SJCRH30 (cell line): ENCODE measurements at regions not wholly inside any gene's neighbourhood (a gene's known extent, or its start where the extent isn't known, plus 50 kb on each side); places are given as distances from the start of the nearest gene placed in this dataset.
"Not testable (repeated sequence)": the region's sequence is repeated elsewhere in the genome, so short reads cannot be mapped to it uniquely, and the experiment has no call there.

Experiments
- DNase-seq, 2 experiments: peaks; one replicate each; pipeline ENCODE4 v3.0.0-alpha.2; 2015 to 2020
- H3K27ac ChIP-seq: fragments of 250-450 bp; sonication (Bioruptor Pico); 2 replicates; pipeline ENCODE4 v1.5.1; 2020; ENCODE audit warnings: mild to moderate bottlenecking, moderate library complexity
- H3K27me3 ChIP-seq: fragments of 250-450 bp; sonication (Bioruptor Pico); 2 replicates; pipeline ENCODE4 v1.5.1; 2020; ENCODE audit warnings: mild to moderate bottlenecking, moderate library complexity
- H3K36me3 ChIP-seq: fragments of 250-450 bp; sonication (Bioruptor Pico); 2 replicates; pipeline ENCODE4 v1.5.1; 2020; ENCODE audit warnings: mild to moderate bottlenecking, moderate library complexity
- H3K4me1 ChIP-seq: fragments of 250-450 bp; sonication (Bioruptor Pico); 2 replicates; pipeline ENCODE4 v1.5.1; 2020; ENCODE audit warnings: mild to moderate bottlenecking, moderate library complexity
- H3K4me3 ChIP-seq: fragments of 250-450 bp; sonication (Bioruptor Pico); 2 replicates; pipeline ENCODE4 v1.5.1; 2020; ENCODE audit warnings: mild to moderate bottlenecking, moderate library complexity
- H3K9me3 ChIP-seq: fragments of 250-450 bp; sonication (Bioruptor Pico); replicated peaks from 2 replicates; pipeline ENCODE4 v1.5.1; 2020; ENCODE audit warnings: mild to moderate bottlenecking, moderate library complexity

DNA sequence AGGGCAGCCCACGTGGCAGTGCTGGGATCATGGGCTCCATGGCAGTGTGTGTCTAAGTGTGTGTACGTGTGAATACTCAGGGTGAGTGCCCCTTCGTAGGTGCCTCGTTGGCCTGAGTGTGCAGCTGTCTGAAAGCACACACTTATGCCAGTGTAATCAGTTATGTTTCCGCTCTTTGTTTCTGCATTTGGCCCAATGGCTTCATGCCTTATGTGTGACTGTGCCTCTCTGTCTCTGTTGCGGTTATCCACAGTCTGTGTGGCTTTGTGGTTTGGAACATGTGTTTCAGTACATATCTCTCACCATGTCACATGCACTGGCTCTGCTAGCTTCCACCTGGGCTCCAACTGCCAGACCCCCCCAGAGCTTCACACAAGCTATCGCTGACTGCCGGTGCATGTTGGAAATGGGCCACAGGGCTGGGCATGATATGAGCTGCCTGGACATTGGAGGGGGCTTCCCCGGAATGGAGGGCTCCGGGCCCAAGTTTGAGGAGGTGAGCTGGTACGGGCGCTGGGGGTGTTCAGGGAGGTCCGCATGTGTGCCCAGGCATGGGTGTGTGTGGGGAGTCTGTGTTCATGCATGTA lies 70.3 kb upstream of the TINAGL1 start:
- no peaks in the 10 kb centered on the region for H3K9me3 ChIP-seq
- H3K4me3 ChIP-seq = no peak overlapping the region
- DNase-seq = peak; percentile 82 to 84
- H3K36me3 ChIP-seq = no peaks in the 10 kb centered on the region
- H3K4me1 ChIP-seq = peaks cover 17% of the 10 kb centered on the region
- H3K27me3 ChIP-seq = peaks cover 8% of the 10 kb centered on the region; the same call in 1 of the 2 replicates
- peak overlapping the region; percentile 72 for H3K27ac ChIP-seq

DNA sequence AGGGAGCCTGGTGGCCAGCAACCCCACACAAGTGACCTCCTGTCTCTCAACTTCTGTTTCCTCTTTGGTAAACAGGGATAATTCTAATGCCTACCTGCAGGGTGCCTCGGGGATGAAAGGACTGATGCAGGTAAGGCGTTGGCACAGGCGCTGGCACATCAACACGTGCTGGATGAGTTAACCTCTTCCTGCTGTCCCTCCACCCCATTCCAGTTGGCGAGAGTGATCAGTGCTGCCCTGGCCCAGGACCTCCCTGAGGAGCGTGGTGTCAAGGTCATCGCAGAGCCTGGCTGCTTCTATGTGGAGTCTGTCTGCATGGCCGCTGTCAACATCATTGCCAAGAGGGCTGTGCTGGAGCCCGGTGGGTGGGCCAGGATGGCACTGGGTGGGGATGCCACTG lies 69.1 kb upstream of the TINAGL1 start:
- peaks cover 8% of the 10 kb centered on the region; the same call in 1 of the 2 replicates for H3K27me3 ChIP-seq

DNA sequence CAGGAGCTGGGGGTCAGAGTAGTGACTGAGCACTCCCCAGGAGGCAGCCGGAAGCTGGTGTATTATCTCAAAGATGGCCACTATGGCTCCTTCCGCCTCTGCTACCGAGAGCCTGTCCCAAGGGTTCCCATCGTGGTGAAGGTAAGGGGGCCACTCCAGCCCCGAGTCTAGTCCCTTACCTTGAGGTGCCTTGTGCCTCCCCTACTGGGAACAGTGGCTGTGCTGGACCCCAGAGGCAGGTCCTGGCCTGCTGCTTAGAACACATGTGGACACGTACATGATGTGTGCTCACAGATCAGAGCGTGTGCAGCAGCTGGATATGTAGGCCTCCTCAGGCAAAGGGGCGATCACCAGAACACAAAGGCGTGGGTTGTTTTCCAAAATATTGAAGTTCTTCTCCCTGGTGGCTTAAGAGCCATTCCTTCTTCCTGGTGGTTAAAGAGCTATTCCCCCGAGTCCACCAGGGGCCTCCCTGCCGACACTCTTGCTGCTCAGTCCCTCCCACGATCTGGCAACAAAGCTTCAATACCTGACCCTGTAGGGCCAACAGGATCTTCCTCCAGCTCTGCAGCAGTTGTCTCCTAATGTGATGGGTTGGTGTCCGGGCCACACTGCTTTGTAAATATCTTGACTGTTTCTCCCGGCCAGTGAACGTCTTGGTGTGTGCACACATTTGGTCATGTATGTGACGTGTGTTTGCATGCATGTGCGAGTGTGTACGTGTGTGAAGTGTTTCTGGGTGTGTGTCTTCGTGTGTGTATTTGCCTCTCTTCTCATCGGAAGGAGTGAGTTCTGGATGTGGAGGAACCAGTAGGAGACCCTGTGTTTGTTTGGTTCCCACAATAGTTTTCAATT lies 68.4 kb upstream of the TINAGL1 start:
- peaks cover 4% of the 10 kb centered on the region; the same call in 1 of the 2 replicates for H3K27me3 ChIP-seq
- H3K4me3 ChIP-seq = no peak overlapping the region
- H3K9me3 ChIP-seq = no peaks in the 10 kb centered on the region
- no peak for DNase-seq
- no peak overlapping the region for H3K27ac ChIP-seq
- no peaks in the 10 kb centered on the region for H3K36me3 ChIP-seq
- H3K4me1 ChIP-seq = peaks cover 17% of the 10 kb centered on the region

More for the DNA sequence above, 69.1 kb upstream of the TINAGL1 start:
- H3K27ac ChIP-seq = no peak overlapping the region
- no peak overlapping the region for H3K4me3 ChIP-seq
- H3K4me1 ChIP-seq = peaks cover 17% of the 10 kb centered on the region
- no peaks in the 10 kb centered on the region for H3K9me3 ChIP-seq
- DNase-seq = no peak
- H3K36me3 ChIP-seq = no peaks in the 10 kb centered on the region

DNA sequence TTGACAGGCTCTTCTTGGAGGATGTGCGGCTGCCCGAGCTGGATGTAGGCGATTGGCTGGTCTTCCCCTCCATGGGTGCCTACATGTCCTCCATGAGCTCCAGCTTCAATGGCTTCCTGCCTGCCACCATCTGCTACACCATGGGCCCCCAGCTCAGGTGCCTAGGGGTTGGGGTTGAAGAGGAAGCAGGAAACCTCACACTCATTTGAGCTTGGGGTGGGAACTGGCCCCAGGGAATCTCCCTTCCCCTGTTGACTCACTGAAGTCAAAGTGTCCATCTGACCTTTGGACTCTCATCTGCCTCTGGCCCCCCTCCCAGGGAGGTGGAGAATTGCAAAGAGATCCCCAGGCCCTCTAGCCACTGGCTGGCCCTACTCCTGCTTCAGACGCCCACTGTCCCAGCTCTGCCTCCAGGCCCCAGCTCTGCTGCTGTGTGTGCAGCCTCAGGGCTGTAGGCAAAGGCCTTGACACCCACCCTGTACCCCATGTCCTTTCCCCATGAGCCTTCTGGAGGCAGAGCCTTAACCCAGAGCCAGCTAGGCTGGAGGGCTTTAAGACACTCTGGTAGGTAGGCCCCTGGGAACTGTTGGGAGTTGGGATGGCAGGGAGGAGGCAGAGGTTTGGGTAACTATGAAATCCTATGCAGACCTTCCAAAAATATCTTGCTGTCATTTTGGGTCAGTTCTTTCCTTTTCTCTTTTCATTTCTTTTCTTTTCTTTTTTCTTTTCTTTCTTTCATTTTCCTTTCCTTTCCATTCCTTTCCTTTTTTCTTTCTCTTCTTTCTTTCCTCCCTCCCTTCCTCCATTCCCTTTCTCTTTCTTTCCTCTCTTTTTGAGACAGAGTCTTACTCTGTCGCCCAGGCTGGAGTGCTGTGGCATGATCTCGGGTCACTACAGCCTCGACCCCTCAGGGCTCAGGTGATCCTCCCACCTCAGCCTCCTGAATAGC lies 66.9 kb upstream of the TINAGL1 start:
- no peaks in the 10 kb centered on the region for H3K36me3 ChIP-seq
- no peak overlapping the region for H3K4me3 ChIP-seq
- H3K27me3 ChIP-seq = peaks cover 4% of the 10 kb centered on the region; the same call in 1 of the 2 replicates
- H3K27ac ChIP-seq = no peak overlapping the region
- H3K9me3 ChIP-seq = no peaks in the 10 kb centered on the region
- peaks cover 17% of the 10 kb centered on the region for H3K4me1 ChIP-seq
- no peak for DNase-seq

DNA sequence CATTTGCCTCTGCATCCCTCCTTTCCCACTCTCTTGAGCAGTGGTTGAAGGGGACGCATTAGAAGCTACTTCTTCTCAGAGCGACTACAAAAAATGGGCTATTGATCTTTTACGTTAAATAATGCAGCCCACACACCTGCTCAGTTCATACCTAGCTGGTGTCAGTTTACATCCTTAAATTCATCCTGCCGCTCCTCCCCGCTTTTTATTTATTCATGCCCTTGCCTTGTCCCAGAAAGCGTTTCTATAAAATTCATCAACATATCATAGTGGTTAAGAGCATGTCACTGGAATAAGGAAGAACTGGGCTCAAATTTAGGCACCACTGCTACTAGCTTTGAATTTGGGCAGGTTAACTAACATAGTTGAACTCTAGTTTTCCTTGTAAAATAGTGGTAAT lies 66.0 kb upstream of the TINAGL1 start:
- Histone ChIP-seq H3K36me3 (no peaks in the 10 kb centered on the region), H3K27ac (no peak overlapping the region), H3K4me1 (peaks cover 15% of the 10 kb centered on the region), H3K9me3 (no peaks in the 10 kb centered on the region), H3K4me3 (no peak overlapping the region), H3K27me3 (peaks cover 4% of the 10 kb centered on the region; the same call in 1 of the 2 replicates)
- no peak for DNase-seq

DNA sequence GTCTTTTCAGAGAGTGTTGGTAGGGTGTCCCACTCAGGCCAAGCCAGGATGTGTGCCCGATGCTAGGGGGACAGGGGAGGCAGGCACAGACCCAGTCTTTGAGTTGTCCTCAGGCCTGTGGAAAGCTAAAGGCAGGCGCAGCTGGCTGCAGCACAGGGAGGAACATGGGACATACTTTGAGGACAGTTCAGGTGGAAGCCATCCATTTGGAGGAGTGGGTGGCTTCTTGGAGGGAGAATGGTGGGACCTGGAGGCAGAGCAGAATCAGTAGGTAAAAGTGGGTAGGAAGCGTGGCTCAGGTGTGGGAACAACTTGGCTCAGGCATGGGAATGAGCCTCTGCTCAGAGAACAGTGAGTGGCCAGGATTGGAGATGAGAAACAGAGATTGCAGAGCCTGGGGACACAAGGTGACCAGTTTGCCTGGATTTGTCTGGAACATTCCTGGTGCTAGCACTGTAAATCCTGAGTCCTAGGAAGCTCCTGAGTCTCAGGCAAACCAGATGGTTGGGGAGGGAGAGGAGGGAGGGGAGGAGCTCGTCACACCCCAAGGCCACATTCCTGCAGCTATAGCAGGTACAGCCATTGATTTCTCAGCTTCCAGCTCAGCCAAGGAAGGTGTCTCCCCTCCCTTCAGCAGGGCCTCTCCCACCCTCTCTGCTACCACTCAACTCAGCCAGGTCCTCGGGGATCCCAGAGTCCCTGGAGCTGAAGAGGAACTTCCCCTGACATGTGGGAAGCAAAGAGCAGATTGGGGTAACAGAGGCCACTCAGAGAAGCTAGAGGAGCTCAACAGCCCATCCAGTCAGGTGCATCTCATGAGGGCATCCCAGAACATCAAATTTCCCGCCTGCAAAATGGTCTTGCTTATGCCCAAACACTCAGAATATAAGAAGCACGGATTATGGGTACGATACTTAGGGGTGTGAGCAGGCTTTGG lies 65.2 kb upstream of the TINAGL1 start:
- H3K4me3 ChIP-seq = no peak overlapping the region
- peaks cover 7% of the 10 kb centered on the region for H3K4me1 ChIP-seq
- peaks cover 4% of the 10 kb centered on the region; the same call in 1 of the 2 replicates for H3K27me3 ChIP-seq
- H3K27ac ChIP-seq = no peak overlapping the region
- DNase-seq = no peak
- H3K36me3 ChIP-seq = no peaks in the 10 kb centered on the region
- no peaks in the 10 kb centered on the region for H3K9me3 ChIP-seq

DNA sequence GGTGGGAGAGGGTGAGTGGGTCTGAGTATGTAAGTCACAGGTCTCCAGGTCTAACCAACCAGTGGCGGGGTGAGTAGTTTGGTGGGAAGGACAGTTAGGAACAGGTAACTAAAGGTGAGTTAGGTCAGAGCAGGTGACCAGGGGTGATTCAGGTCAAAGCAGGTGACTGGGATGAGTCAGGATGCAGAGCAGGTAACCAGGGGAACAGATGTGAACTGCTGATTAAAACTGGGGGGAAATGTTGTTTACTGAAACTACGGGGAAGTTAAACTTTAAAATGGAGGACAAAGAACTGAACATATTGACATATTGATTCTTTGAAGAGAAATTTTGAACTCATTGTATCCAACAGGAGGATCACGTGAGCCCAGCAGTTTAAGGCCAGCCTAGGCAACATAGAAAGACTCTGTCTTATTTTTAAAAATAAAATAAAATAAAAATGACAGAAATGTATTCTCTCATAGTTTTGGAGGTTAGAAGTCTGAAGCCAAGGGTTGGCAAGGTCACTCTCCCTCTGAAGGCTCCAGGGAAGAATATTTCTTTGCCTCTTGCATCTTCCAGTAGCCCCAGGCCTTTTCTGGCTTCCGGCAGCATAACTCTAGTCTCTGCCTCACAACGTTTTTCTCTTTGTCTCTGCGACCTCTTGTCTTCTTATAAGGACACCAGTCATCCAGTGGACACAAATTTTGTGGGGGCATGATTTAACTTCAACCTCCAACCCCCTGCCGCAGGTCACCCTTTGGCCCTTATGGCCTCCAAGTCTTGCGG lies 64.3 kb upstream of the TINAGL1 start:
- H3K9me3 ChIP-seq = no peaks in the 10 kb centered on the region
- H3K4me3 ChIP-seq = no peak overlapping the region
- H3K27ac ChIP-seq = no peak overlapping the region
- H3K36me3 ChIP-seq = no peaks in the 10 kb centered on the region
- H3K27me3 ChIP-seq = peaks cover 4% of the 10 kb centered on the region; the same call in 1 of the 2 replicates
- no peak for DNase-seq
- H3K4me1 ChIP-seq = no peaks in the 10 kb centered on the region

DNA sequence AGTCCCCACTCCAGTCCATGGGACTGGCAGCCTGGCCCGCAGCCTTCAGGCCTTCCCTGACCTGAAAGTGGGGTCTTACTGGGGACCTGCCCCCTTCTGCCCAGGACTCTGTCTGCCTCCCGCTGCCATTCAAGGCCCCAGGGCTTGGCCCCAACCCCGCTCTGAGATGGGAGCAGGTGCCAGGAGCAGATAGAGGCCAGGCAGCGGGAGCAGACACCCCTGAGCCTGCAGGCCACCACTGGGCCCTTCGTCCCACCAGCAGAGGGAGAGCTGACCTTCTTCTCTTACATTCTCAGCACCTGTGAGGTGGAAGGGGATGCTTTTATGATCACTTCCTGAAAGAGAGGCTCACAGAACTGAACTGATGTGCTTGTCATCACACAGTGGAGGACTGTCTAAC lies 62.2 kb upstream of the TINAGL1 start:
- peaks cover 4% of the 10 kb centered on the region; the same call in 1 of the 2 replicates for H3K27me3 ChIP-seq
- H3K4me1 ChIP-seq = no peaks in the 10 kb centered on the region
- no peaks in the 10 kb centered on the region for H3K36me3 ChIP-seq
- H3K9me3 ChIP-seq = no peaks in the 10 kb centered on the region
- H3K27ac ChIP-seq = no peak overlapping the region
- DNase-seq = no peak
- no peak overlapping the region for H3K4me3 ChIP-seq

DNA sequence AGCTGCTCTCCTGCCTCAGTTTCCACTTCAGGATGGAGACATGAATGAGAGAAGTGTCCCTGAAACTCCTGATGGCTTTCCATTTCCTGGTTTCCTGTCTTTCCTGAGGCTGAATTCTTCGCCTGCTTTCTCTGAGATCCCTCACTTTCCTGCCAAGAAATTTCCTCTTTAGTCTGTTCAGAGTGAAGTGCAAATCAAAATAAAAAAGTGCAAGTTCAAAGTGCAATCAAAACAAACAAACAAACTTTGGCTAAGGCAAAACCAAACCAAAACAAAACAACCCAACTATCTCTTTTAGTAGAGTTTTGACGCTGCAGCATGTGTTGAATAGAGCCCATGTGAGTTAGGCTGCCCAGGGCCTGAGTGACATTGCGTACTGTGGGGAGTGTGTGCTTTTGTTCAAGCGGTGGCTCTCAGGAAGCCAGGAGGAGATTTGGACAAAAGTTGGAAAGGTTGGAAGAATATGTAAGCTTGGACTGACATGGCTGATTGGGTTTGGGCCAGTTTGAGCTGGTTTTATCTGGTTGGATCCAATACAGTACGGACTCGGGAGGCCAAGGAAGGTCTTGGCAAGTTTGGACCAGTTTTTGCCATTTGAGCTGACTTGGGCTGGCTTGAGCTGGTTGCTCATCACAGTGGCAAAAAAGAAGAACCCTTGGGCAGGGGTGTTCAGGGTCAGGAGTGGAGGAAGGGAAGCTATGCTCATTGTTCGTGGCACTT lies 61.1 kb upstream of the TINAGL1 start:
- Histone ChIP-seq H3K4me3 (no peak overlapping the region), H3K9me3 (no peaks in the 10 kb centered on the region), H3K4me1 (no peaks in the 10 kb centered on the region), H3K27ac (no peak overlapping the region), H3K36me3 (no peaks in the 10 kb centered on the region), H3K27me3 (peaks cover 2% of the 10 kb centered on the region; the same call in 1 of the 2 replicates)
- no peak for DNase-seq

DNA sequence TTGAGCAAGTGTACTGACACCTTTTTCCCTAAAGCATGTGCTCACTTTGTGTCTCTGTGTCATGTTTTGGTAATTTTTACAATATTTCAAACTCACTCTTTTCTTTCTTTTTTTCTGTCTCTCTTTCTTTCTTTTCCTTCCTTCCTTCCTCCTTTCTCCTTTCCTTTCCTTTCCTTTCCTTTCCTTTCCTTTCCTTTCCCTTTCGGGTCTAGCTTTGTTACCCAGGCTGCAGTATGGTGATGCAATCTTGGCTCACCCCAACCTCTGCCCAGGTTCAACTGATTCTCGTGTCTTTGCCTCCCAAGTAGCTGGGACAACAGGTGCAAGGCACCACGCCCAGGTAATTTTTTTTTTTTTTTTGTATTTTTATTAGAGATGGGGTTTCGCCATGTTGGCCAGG lies 60.4 kb upstream of the TINAGL1 start:
- H3K9me3 ChIP-seq = no peaks in the 10 kb centered on the region
- H3K36me3 ChIP-seq = no peaks in the 10 kb centered on the region
- H3K4me1 ChIP-seq = no peaks in the 10 kb centered on the region
- no peak for DNase-seq
- H3K27me3 ChIP-seq = no peaks in the 10 kb centered on the region; the same call in 1 of the 2 replicates
- H3K27ac ChIP-seq = no peak overlapping the region
- H3K4me3 ChIP-seq = no peak overlapping the region

DNA sequence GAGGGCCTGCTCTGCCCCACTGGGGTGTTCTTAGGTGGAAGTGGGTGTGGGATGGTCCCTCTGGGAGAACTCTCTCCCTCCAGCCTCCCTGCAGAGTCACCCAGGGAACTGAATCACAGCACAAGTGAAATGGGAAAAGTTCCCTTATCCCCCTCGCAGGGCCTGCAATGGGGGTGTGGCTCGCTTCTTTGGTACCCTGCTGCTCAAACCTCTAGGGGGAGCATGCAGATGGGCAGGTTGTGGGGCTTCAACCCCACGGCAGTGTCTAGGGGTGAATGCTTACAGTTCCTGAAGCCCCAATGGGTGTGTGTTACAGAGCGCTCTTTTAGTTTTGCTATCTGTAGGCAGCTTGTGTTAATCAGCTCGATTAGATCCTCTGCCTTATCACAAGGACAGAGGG lies 59.0 kb upstream of the TINAGL1 start:
- no peaks in the 10 kb centered on the region for H3K36me3 ChIP-seq
- H3K27ac ChIP-seq = no peak overlapping the region
- no peaks in the 10 kb centered on the region for H3K4me1 ChIP-seq
- no peak overlapping the region for H3K4me3 ChIP-seq
- no peaks in the 10 kb centered on the region for H3K9me3 ChIP-seq
- no peak for DNase-seq
- H3K27me3 ChIP-seq = no peaks in the 10 kb centered on the region

DNA sequence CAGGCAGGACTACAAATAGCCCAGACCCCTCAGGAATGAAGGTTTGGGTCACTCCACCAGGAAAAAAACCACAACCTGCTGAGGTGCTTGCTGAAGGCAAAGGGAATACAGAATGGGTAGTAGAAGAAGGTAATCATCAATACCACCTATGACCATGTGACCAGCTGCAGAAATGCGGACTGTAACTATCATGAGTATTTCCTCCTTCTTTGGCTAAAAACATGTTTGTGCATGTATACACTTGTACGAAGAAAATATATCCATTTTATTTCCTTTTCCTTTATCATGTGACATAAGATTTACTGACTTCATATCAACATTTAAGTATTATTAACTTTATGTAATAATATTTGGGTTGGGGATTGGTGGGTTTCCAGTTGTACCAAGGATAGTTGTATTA lies 58.3 kb upstream of the TINAGL1 start:
- not testable (repeated sequence) for DNase-seq, H3K27me3 ChIP-seq, H3K27ac ChIP-seq, H3K36me3 ChIP-seq, H3K4me1 ChIP-seq, H3K4me3 ChIP-seq, H3K9me3 ChIP-seq
